Sciatic nerve (tissue), 2 donors: ENCODE measurements at regions not wholly inside any gene's neighbourhood (a gene's known extent, or its start where the extent isn't known, plus 50 kb on each side); places are given as distances from the start of the nearest gene placed in this dataset.
"Not testable (repeated sequence)": the region's sequence is repeated elsewhere in the genome, so short reads cannot be mapped to it uniquely, and the experiment has no call there.

Experiments used
- ATAC-seq: fragments of 200-7000 bp; cut with Tn5 transposase; one replicate; pipeline ENCODE4 v1.9.1; 2020; ENCODE audit warnings: mild to moderate bottlenecking, moderate library complexity
- DNase-seq: peaks from one replicate; pipeline ENCODE4 v3.0.0-alpha.2; 2020; ENCODE audit warnings: low spot score
- intact Hi-C: fragments of 100-400 bp; cut with DNase I; formaldehyde crosslinking; loops from one replicate; pipeline ENCODE4 v1.14.2; 2022
- donor health status: DM: no; HTN: no; CAD: no.
- donor health status: DM: no; HTN: no; CAD: no.

GRCh38 chr7:45259227-45259596 is 101.6 kb downstream of the RAMP3 start:
- intact Hi-C loops = no loop called here
- DNase-seq (no peak), ATAC-seq (no peak)

DNA sequence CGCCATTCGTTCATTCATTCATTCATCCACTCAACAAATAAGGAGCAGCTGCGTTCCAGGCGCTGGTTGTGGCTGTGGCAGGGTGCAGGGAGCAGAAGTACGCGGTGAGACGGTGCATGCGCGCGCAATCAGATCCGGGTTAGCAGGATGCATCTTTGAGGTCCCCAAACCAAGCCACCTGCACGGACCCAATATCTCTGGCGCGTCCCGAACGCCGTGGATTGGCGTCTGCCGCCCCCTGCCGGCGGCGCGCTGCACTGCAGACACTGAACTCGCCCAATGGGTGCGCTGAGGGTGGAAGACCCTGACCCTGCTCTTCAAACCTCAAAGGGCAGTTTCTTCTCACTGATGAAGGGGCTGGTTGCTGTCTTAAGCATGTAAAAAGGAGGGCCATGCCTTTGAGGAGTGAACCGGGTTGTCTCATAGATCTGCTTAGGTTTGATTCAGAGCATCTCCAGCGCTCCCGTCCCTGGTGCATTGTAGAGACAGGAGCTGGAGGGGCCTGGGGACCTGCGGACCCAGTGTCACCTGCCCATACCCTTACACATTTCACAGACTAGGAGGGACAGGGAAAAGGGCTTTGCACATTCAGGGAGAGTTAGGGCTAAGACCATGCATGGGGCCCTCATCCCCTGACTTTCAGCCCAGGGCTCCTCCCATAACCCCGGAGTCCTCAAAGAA is 102.5 kb downstream of the RAMP3 start:
- intact Hi-C loops = no loop called here
- DNase-seq = peak; percentile 78
- ATAC-seq = peak; percentile 89

GRCh38 chr7:45267262-45267661 is 109.7 kb downstream of the RAMP3 start:
- DNase-seq (no peak), ATAC-seq (no peak)
- intact Hi-C loops = no loop called here

DNA sequence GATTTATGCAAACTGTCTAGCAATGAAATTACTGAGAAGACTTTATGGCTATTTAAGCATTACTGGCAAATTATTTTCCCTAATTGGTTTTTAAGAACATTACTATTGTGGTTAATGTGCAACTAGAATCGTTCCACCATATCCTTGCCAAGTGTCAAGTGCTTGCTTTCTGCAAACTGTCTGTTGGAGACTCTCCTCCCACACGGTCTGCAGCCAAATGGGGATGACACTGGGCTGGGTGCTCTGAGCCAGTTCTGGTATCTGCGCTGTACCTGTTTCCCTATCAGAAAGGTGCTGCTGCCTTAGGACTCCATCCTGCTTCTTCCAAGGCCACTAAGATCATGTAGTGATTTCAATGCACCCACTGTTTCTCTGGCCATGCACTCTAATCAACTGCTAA is 110.4 kb downstream of the RAMP3 start:
- DNase-seq (no peak), ATAC-seq (no peak)
- intact Hi-C loops = no loop called here

- intact Hi-C loops = no loop called here
- ATAC-seq = no peak
- no peak for DNase-seq
Observed at GRCh38 chr7:45269192-45269591, 111.6 kb downstream of the RAMP3 start.

GRCh38 chr7:45278763-45279398 is 121.3 kb downstream of the RAMP3 start:
- DNase-seq = no peak
- intact Hi-C loops = no loop called here
- ATAC-seq = no peak

GRCh38 chr7:45289611-45290010 is 132.0 kb downstream of the RAMP3 start:
- intact Hi-C loops, ATAC-seq, DNase-seq: not testable (repeated sequence)

DNA sequence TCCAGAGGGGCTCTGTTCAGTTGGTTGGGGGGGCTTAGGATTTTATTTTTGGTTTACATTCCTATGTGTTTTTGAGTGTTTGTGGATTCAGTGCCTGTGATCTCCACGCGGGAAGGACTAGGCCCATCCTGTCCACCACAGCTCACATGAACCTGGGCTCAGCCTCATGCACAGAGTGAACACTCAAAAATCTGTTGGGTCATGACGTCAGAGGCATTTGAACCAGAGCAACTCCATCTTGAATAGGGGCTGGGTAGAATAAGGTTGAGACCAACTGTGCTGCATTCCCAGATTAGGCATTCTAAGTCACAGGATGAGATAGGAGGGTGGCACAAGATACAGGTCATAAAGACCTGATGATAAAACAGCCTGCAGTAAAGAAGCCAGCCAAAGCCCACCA is 133.3 kb downstream of the RAMP3 start:
- ATAC-seq (no peak), DNase-seq (no peak)
- intact Hi-C loops = no loop called here

- intact Hi-C loops = no loop called here
- ATAC-seq (no peak), DNase-seq (no peak)
Observed at GRCh38 chr7:45292481-45292880, 134.9 kb downstream of the RAMP3 start.

- ATAC-seq (no peak), DNase-seq (no peak)
- intact Hi-C loops = no loop called here
Observed at GRCh38 chr7:45293295-45293942, 135.8 kb downstream of the RAMP3 start.

DNA sequence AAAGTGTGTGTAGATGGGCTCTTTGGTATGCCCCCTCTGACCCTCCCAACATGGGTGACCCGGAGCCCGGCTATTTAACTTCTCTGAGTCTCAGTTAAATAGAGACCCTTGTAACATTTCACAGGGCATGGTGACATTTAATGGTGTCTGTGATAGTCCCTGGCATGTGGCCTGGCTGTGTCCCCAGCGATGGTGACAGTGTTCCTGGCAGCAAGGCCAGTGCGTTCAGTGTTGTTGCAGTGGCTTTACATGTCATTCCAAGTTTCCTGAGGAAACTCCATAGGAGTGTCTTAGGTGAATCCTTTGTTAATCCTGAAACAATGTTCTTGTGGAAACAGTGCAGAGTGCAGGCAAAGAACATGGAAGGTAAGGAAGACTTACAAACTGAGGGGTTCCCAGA is 137.0 kb downstream of the RAMP3 start:
- DNase-seq (no peak), ATAC-seq (no peak)
- intact Hi-C loops = no loop called here

GRCh38 chr7:45295222-45295621 is 137.6 kb downstream of the RAMP3 start:
- DNase-seq (no peak), ATAC-seq (no peak)
- intact Hi-C loops = no loop called here

GRCh38 chr7:45296748-45297147 is 139.2 kb downstream of the RAMP3 start:
- ATAC-seq = no peak
- intact Hi-C loops = no loop called here

GRCh38 chr7:45306752-45307305 is 149.2 kb downstream of the RAMP3 start:
- no peak for ATAC-seq
- intact Hi-C loops = no loop called here
- DNase-seq = no peak

More at GRCh38 chr7:45296748-45297147, 139.2 kb downstream of the RAMP3 start:
- no peak for DNase-seq

DNA sequence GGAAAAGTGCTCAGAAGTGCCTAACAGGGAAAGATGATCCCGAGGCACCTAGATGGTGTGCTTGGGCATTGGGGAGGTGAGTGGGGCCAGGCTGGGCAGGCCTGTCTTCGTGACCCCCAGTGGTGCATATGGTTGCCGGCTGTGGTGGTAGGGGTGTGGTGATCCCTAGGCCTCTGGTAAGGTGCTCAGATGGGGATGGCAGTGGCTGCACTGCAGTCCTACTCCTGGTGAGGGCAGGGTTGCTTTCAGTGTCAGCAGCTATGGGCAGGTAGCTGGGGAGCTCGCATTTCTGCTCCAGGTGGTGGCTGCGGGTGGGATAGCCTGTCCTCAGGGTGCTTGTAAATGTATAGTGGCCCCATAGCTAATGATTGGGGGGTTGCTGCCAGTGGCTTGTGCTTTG is 154.0 kb downstream of the RAMP3 start:
- DNase-seq (no peak), ATAC-seq (no peak)
- intact Hi-C loops = no loop called here

DNA sequence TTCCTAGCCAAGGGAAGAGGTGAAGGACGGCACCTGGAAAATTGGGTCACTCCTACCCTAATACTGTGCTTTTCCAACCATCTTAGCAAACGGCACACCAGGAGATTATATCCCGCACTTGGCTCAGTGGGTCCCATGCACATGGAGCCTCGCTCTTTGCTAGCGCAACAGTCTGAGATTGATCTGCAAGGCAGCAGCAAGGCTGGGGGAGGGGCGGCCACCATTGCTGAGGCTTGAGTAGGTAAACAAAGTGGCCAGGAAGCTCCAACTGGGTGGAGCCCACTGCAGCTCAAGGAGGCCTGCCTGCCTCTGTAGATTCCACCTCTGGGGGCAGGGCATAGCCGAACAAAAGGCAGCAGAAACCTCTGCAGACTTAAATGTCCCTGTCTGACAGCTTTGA is 157.9 kb downstream of the RAMP3 start:
- intact Hi-C loops, DNase-seq, ATAC-seq: not testable (repeated sequence)

GRCh38 chr7:45324683-45325237 is 167.2 kb downstream of the RAMP3 start:
- ATAC-seq (no peak), DNase-seq (no peak)
- intact Hi-C loops = no loop called here

- DNase-seq (no peak), ATAC-seq (no peak)
- intact Hi-C loops = no loop called here
Observed at GRCh38 chr7:45325378-45325777, 167.8 kb downstream of the RAMP3 start.

DNA sequence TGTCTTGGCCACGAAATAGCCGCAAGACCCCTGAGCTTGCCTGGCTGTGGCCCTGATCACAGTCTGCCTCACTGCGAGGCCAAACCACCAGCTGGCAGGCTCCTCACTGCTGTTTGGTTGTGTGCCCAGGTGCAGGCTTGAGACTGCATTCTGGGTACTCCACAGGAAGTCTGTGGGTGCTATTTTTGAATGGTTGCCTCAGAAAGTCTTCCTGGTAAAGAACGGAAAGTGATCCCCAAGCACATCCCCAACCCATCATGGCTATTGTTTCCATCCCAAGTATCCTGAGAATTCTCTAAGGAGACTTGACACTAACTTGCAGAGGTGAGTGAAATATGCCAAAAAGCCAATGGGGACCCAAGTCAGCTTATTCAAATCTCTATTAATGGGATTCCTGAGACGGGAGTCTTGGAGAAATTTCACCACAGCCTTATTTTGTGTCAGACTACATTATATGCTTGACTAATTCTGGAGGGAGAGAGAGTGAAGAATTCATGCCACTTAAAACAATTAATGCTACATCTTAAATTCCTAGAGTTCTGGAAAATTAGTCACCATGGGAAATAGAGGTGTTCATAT is 170.9 kb downstream of the RAMP3 start:
- ATAC-seq (no peak), DNase-seq (no peak)
- intact Hi-C loops = no loop called here

GRCh38 chr7:45331563-45331962 is 174.0 kb downstream of the RAMP3 start:
- DNase-seq (no peak), ATAC-seq (no peak)
- intact Hi-C loops = no loop called here
